HG02588 (cell line): ENCODE measurements at regions not wholly inside any gene's neighbourhood (a gene's known extent, or its start where the extent isn't known, plus 50 kb on each side); places are given as distances from the start of the nearest gene placed in this dataset.

Experiments used
- ATAC-seq: cut with Tn5 transposase; IDR thresholded peaks from one replicate; pipeline ENCODE4 v1.9.1; 2021; ENCODE audit warnings: mild to moderate bottlenecking, moderate library complexity; ENCODE audit not compliant: unreplicated experiment

GRCh38 chr6:45830441-45831139, 185.1 kb downstream of the CLIC5 start:
- peak; percentile 90 for ATAC-seq

DNA sequence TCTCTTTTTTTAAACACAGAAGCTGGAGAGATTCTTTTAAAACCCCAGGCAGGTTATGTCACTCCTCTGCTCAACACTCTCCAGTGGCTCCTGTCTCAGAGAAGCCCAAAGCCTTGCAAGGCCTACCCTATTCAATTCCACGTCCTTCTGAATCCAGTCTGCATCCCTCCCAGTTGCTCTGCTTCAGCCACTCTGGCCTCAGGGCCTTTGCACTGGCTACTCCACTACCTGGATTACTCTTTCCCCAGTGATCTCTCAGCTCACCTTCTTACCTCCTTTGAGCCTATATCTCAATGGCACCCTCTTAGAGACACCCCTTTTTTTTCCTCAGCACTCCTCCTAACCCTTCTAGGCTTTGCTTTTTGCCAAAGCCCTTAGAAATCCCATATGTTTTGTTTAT, 185.8 kb downstream of the CLIC5 start:
- ATAC-seq: no peak

GRCh38 chr6:45827952-45828530, 187.6 kb downstream of the CLIC5 start:
- ATAC-seq: no peak

GRCh38 chr6:45822873-45823272, 192.8 kb downstream of the CLIC5 start:
- no peak for ATAC-seq

GRCh38 chr6:45822246-45822812, 193.3 kb downstream of the CLIC5 start:
- no peak for ATAC-seq

DNA sequence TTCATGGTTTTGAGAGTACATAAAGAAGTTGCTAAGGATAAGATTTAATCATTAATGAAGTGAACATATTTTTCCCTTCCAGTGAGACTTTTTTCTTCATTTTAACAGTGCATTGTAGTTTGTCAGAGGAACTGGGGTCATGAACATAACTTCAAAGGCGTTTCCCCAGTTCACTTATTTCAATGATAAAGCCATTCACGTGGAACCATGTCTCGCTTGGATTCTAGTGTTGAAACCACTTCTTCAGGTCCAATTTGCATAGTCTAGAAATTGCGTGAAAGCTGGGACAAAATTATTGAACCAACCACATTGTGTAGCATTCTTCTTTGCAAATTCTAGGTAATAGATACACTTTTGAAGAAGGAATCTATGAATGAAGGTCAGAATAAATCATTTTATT, 197.0 kb downstream of the CLIC5 start:
- no peak for ATAC-seq

DNA sequence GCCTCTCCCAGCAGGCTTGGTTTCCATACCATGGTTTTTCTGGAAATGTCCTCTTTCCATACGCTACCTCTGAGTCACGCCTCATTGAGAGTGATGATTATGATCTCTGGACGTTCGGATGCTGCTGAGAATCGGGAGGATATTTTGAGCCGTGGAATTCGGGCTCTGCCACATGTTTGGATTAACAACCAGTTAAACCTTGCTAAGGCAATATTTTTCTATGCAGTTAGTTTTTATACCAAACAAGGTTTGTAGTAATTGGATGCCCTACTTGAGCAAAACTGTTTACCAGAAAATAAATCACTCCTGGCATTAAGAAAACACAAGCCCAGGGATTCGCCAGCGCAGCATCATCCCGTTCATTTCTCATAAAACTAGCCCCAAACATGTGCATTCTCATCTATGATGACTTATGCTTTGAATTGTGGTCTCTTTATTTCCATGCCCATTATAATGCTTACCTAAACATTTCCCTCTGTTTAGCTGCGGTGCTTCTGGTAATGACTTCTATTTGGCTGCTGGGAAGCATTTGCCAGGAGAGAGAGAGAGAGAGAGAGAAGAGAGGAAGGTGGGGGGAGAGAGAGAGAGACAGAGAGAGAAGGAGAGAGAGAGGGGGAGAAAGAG, 198.9 kb downstream of the CLIC5 start:
- ATAC-seq: no peak

- no peak for ATAC-seq
Measured at GRCh38 chr6:45815466-45816125, 200.1 kb downstream of the CLIC5 start.

DNA sequence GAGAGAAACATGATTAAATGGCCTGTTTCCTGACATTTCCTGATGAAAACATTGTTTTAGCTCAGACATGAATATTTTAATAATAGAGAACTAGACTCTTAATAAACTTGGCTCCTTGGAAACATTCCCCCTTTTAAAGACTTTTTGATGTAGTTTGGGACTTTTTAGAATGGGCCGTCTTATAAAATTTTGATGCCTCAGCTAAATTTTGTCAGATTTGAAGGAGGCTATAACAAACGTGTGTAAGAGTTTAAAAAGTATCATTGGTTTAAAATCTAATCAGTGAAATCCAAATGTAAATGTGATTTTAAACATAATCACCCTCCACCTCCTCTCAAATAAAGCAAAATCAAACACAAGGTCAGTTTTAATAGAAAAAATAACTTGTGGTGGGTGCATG, 200.9 kb downstream of the CLIC5 start:
- ATAC-seq: no peak

GRCh38 chr6:45813943-45814342, 201.7 kb downstream of the CLIC5 start:
- peak; percentile 75 for ATAC-seq

GRCh38 chr6:45812922-45813321, 202.7 kb downstream of the CLIC5 start:
- ATAC-seq: no peak

GRCh38 chr6:45808917-45809316, 206.7 kb downstream of the CLIC5 start:
- peak; percentile 78 for ATAC-seq

- ATAC-seq: no peak
Measured at GRCh38 chr6:45808042-45808645, 207.5 kb downstream of the CLIC5 start.

GRCh38 chr6:45807311-45808041, 208.2 kb downstream of the CLIC5 start:
- ATAC-seq: no peak

DNA sequence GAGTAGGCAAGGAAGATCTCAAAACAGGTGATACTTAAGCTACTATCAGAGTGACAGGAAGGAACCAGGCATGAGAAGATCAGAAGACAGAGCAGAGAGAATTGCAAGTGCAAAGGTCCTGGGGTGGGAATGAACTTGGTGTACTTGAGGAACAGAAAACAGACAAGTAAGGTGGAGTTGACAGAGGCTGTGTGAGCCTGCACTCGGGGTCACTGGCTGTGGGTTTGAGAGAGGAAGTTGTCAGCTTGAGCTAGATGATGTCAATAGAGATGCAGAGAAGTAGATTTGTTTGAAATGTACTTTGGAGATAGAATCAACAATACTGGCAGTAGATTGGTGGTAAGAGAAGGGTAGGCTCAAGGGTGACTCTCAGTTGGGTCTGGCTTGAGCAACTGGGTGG, 209.5 kb downstream of the CLIC5 start:
- ATAC-seq: no peak

DNA sequence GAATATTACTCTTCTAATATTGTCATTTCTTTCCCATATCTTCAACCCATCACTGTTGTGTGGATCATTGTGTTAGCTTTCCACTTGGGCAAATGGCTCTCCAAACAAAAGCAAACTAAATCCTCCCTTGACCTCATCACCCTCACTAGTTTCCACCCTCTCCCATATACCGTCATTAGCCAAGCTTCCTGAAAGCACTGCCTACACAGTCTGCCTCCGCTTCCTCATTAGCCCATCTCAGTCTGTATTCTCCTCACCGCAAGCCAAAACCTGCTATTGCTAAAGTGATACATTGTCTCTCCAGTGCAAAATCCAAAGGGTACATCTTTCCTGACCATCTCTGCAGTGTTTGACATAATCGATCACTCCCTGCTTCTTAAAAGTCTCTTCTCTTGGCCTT, 212.6 kb downstream of the CLIC5 start:
- no peak for ATAC-seq

DNA sequence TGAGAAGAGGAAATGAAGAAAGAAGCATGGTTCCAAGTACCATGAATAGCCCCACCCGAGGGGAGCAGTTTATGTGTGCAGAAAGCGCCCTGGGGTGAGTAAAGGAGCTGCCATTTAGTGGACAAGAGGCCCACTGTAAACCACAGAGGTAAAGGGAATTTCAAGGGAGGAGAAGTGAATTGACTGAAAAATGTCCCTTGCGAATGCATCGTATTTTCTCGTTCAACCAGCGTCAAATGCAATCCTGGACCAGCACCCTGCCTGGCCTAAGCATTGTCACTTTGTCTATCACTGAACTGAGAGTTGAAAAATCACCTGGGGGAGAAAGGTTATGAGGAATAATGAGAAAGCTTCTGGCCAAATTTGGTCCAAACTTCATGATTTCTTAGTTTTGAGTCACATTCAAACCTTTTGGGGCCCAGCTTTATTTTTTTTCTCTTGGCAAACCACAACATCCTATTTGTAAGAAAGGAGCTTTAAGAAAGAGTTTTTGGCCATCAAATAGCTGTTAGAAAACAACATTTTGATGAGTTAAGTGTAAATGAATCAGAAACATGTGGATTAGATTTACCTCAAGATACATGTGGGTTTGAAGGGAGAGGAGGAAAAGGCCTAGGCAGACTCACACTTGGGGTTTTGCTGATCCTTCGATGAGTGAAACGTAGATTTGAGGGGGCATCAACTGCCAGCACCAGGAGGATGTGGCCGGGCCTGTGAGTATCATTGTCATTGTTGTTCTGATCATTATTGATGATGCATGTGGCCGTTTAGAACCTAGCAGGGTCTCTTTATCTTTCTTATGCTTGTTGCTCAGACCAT, 214.0 kb downstream of the CLIC5 start:
- peak; percentile 58 for ATAC-seq

- no peak for ATAC-seq
Measured at GRCh38 chr6:45800911-45801310, 214.7 kb downstream of the CLIC5 start.

- ATAC-seq: no peak
Measured at GRCh38 chr6:45795678-45796077, 220.0 kb downstream of the CLIC5 start.

DNA sequence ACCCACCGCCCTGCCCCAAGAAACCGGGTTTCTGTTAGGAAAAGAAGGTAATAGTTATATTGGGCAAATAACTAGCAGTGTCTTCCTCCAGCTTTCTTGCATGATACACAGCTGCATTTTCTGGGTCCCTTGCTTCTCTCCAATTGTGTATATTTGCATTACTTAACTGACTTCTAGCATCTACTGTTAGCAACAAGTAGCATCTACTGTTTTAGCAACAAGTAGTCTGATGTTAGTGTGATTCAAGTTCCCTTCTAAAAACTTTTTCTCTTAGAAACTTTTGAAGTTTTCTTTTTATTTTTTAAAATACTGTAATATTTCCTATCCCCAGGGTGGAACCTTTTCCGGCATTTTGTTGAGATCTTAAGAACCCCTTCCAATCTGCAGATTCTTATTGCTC, 221.2 kb downstream of the CLIC5 start:
- ATAC-seq: no peak
